ENCODE measurements at regions not wholly inside any gene's neighbourhood (a gene's known extent, or its start where the extent isn't known, plus 50 kb on each side); places are given as distances from the start of the nearest gene placed in this dataset.

GRCh38 chr21:16117851-16118590, 388.2 kb downstream of the USP25 start:
- TF ChIP-seq POLR2A (IDR thresholded peaks at IDR 0.05; ENCODE audit: low read depth, low read length) = no peak
- no peak for TF ChIP-seq TAF1 (IDR thresholded peaks at IDR 0.05; ENCODE audit: low read depth, low read length)
- no peak for TF ChIP-seq POU2F2 (IDR thresholded peaks at IDR 0.05; ENCODE audit: low read depth, low read length)
- TF ChIP-seq SPI1 (IDR thresholded peaks at IDR 0.05; ENCODE audit: low read depth, low read length) = no peak
- no peak for TF ChIP-seq POLR2AphosphoS5 (IDR thresholded peaks at IDR 0.05; ENCODE audit: low read depth, low read length)
